ENCODE measurements at regions not wholly inside any gene's neighbourhood (a gene's known extent, or its start where the extent isn't known, plus 50 kb on each side); places are given as distances from the start of the nearest gene placed in this dataset.

GRCh38 chr20:11849976-11850670 is 67.6 kb upstream of the BTBD3 start:
- peak; percentile 35 for ATAC-seq

GRCh38 chr20:11850901-11851300 is 66.8 kb upstream of the BTBD3 start:
- intact Hi-C loops (cut with DNase I), result no loop called here
- no peaks in the 10 kb centered on the region for H3K4me1 ChIP-seq
- H3K4me3 ChIP-seq, result no peak overlapping the region
- H3K36me3 ChIP-seq, result no peaks in the 10 kb centered on the region
- no peak overlapping the region for H3K27ac ChIP-seq
- TF ChIP-seq CTCF (IDR thresholded peaks at IDR 0.05), result no peak
- no peaks in the 10 kb centered on the region for H3K27me3 ChIP-seq
- no peak for ATAC-seq
- no peak for DNase-seq
- H3K9me3 ChIP-seq, result no peaks in the 10 kb centered on the region

More at GRCh38 chr20:11849976-11850670, 67.6 kb upstream of the BTBD3 start:
- Histone ChIP-seq H3K27me3 (no peaks in the 10 kb centered on the region), H3K4me1 (no peaks in the 10 kb centered on the region), H3K36me3 (no peaks in the 10 kb centered on the region), H3K9me3 (no peaks in the 10 kb centered on the region), H3K4me3 (no peak overlapping the region), H3K27ac (no peak overlapping the region)
- intact Hi-C loops (cut with DNase I), result no loop called here
- TF ChIP-seq CTCF (IDR thresholded peaks at IDR 0.05), result no peak
- DNase-seq, result no peak

GRCh38 chr20:11851646-11852045 is 66.0 kb upstream of the BTBD3 start:
- no peak overlapping the region for H3K4me3 ChIP-seq
- intact Hi-C loops (cut with DNase I), result no loop called here
- H3K27ac ChIP-seq, result no peak overlapping the region
- DNase-seq (no peak), ATAC-seq (no peak)
- no peaks in the 10 kb centered on the region for H3K27me3 ChIP-seq
- no peaks in the 10 kb centered on the region for H3K36me3 ChIP-seq
- H3K4me1 ChIP-seq, result no peaks in the 10 kb centered on the region
- no peaks in the 10 kb centered on the region for H3K9me3 ChIP-seq
- TF ChIP-seq CTCF (IDR thresholded peaks at IDR 0.05), result no peak

- no peaks in the 10 kb centered on the region for H3K4me1 ChIP-seq
- intact Hi-C loops (cut with DNase I), result no loop called here
- no peaks in the 10 kb centered on the region for H3K9me3 ChIP-seq
- H3K27ac ChIP-seq, result no peak overlapping the region
- no peak overlapping the region for H3K4me3 ChIP-seq
- ATAC-seq, result no peak
- H3K36me3 ChIP-seq, result no peaks in the 10 kb centered on the region
- no peak for TF ChIP-seq CTCF (IDR thresholded peaks at IDR 0.05)
- DNase-seq, result no peak
- H3K27me3 ChIP-seq, result no peaks in the 10 kb centered on the region
These were observed 65.5 kb upstream of the BTBD3 start for GRCh38 chr20:11852189-11852588.

- TF ChIP-seq CTCF (IDR thresholded peaks at IDR 0.05), result no peak
- intact Hi-C loops (cut with DNase I), result no loop called here
- Histone ChIP-seq H3K36me3 (no peaks in the 10 kb centered on the region), H3K9me3 (no peaks in the 10 kb centered on the region), H3K27me3 (no peaks in the 10 kb centered on the region), H3K4me1 (no peaks in the 10 kb centered on the region), H3K4me3 (no peak overlapping the region), H3K27ac (no peak overlapping the region)
- ATAC-seq (no peak), DNase-seq (no peak)
These were observed 64.9 kb upstream of the BTBD3 start for GRCh38 chr20:11852811-11853210.
